Left forelimb (tissue), 1 donor: ENCODE measurements at regions not wholly inside any gene's neighbourhood (a gene's known extent, or its start where the extent isn't known, plus 50 kb on each side); places are given as distances from the start of the nearest gene placed in this dataset.
"Not testable (repeated sequence)": the region's sequence is repeated elsewhere in the genome, so short reads cannot be mapped to it uniquely, and the experiment has no call there.

Source experiments
- DNase-seq: peaks from one replicate; pipeline ENCODE4 v3.0.0-alpha.2; 2018; ENCODE audit warnings: low spot score

- DNase-seq, result no peak
Observed at GRCh38 chr17:53490447-53490968, 332.2 kb upstream of the KIF2B start.

GRCh38 chr17:53483704-53484103 is 339.0 kb upstream of the KIF2B start:
- DNase-seq, result no peak

DNA sequence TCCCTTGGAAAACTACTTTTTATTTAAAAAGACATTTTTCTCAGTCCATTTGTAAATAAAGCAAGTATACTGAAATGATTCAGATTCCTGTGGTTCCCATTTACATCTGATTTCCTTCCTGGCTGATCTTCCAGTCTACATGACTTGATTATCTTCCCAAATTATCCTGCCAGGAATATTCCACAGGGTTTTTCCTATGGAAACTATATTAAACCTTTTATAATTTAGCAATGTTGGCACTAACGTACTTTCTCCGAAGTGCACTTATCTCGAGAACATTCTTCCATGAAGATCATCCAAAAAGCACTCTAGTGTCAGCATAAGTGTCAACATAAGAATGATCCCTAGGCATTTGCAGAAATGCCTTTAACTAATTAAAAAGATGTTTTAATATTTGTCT is 347.7 kb upstream of the KIF2B start:
- no peak for DNase-seq

DNA sequence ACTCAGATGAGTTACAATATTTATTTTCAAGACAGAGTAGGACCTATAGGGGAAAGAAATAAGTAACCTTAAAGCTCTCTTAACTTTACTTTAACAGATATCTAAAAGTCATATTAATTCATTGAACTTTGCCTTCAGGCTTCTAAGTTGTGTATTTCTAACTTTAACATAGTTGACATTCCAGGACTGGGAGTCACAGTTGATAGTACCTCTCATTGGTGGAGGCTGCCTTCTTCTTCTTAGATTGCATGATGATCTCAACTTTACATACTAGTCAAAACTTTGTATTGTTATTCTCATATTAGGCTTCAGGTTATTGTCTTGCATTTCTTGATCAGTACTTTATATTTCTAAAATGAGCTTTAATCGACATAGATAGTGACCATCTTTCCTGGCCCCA is 350.1 kb upstream of the KIF2B start:
- DNase-seq, result no peak

DNA sequence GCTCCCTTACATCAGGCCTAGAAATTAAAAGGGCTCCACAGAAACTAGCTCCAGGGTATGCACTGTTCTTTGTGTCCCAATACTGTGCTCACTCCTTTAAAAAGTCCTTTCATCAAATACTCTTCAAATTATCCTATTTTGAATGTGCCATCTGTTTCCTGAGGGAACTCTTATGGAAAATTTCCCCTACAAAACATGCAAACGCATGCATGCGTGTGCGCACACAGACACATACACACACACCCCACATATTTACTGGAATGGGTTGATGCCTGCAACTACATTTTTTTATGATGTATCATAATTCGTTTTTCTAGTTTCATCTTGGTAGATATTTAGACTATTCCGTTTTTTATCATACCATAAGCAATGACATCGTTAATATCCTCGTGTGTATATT is 351.2 kb upstream of the KIF2B start:
- DNase-seq, result no peak

GRCh38 chr17:53470626-53471025 is 352.1 kb upstream of the KIF2B start:
- no peak for DNase-seq

GRCh38 chr17:53466733-53467132 is 356.0 kb upstream of the KIF2B start:
- DNase-seq, result no peak

- not testable (repeated sequence) for DNase-seq
Observed at GRCh38 chr17:53464396-53464795, 358.3 kb upstream of the KIF2B start.

GRCh38 chr17:53463363-53463762 is 359.4 kb upstream of the KIF2B start:
- no peak for DNase-seq

DNA sequence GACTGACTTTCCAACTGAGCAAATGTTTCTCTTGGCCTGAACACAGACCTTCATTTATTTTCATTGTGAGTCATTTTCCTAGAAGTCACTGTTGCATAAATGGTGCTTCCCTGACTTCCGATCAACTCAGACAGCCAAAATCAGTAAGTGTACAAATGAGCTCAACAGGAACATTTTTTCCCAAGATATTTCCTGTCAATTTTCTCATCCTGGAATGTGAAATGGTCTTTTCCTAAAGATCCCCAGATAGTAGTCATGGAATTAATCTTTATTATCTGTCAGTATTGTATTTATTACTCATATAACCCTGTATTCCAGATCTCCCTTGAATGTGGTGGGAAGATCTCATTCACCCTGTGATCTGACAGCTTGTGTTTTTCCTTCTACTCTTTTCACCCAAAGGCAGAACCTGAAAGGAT is 360.3 kb upstream of the KIF2B start:
- DNase-seq, result no peak

GRCh38 chr17:53455943-53456342 is 366.8 kb upstream of the KIF2B start:
- DNase-seq, result not testable (repeated sequence)

- DNase-seq, result no peak
Observed at GRCh38 chr17:53454337-53454736, 368.4 kb upstream of the KIF2B start.

DNA sequence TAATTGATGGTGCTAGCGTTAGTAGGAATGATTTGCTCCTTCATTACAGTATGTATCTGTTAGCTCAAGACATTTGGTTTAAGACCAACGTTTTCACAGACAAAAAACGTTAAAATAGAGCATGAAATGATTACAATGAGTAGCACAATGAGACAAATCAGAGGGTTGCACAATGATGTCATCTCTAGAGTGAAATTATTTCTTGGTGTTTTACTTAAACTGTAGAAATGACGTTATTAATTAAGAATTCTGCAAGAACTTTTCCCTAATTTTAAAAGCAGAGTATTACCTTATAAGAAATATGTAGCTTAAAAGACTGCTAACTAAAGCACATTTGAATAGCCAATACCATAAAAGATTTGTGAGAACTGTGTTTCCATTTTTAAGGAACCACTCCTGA is 373.4 kb upstream of the KIF2B start:
- DNase-seq, result no peak

GRCh38 chr17:53428913-53429312 is 393.8 kb upstream of the KIF2B start:
- no peak for DNase-seq

GRCh38 chr17:53426505-53426904 is 396.2 kb upstream of the KIF2B start:
- DNase-seq, result no peak

DNA sequence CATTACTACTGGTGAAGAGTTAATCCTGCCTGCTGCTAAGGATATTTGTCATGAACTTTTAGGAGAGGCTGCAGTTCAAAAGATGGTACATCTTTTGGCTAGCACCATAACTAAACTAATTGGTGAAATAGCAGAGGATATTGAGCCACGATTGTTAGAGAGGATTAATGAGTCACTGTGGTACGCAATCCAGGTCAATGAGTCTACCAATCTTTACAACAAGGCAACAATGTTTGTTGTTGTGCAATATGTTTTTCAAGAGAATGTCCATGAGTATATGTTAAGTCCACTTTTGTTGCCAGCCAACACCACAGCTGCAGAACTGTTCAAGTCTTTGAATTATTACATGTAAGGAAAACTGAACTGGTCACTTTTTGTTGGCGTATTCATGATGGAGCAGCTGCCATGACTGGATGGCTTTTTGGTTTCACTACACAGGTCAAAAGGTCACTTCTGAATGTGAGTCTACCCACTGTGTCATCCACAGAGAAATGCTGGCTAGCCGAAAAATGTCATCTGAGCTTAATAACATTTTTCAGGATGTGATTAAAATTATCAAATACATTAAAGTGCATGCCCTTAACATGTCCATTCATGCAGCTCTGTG is 402.6 kb upstream of the KIF2B start:
- DNase-seq, result no peak

GRCh38 chr17:53409588-53409987 is 413.1 kb upstream of the KIF2B start:
- no peak for DNase-seq

- DNase-seq, result no peak
Observed at GRCh38 chr17:53406907-53407306, 415.8 kb upstream of the KIF2B start.

- DNase-seq, result no peak
Observed at GRCh38 chr17:53391197-53391596, 431.5 kb upstream of the KIF2B start.

DNA sequence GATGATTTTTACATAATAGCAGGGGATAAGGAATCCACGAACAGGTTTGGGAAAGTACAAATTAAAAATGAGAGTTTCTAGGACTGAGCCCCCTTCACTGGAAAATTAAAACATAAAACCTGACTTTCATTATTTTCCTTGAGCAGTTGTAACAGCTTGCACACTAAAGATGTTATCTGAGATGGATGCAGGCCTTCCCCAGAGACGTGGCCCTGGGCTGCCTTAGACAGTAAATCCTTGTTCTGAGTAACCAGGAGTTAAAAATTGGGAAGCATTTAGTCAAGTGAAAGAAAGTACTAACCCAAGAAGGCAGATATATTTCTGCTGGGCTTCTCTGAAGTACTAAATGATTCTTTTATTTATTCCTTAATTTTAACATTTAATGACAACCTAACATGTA is 432.2 kb upstream of the KIF2B start:
- DNase-seq, result no peak

DNA sequence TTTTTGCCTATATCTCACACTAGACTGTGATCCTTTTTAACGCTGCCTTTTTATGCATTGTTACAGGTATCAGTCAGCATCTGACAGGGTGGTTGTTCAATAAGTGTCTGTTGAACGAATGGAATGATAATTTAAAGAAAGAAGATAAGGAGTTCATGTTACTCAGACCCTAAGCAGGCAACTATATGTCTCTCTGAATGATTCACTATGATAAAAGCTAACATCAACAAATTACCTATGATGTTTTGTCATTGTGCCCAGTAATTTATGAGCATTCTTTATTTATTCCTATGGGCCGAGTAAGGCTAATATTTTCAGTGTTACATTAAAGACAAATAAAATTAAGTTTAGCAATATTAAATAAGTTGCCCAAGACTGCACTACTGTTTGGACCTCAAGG is 435.0 kb upstream of the KIF2B start:
- DNase-seq, result no peak

DNA sequence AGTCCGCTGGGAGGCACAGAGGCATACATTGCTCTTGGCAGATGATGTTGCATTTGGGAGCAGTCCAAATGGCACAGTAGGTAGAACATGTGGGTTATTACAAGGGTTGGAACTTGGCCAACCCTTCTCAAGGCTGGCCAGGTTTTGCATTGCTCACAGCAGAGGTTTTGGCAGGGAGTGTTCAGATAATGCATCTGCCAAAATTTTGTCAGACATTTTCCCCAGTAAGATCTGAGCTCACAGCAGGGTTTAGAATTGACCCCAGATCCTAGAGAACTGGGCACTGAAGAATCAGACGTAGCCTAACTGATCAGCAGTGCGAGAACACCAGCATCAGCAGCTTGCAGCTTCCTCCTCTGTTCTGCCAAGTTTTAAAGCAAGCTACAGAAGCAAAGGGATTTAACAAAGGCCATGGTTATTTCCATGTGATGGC is 468.8 kb upstream of the KIF2B start:
- DNase-seq, result no peak

GRCh38 chr17:53344778-53345177 is 477.9 kb upstream of the KIF2B start:
- no peak for DNase-seq

GRCh38 chr17:53336281-53336680 is 486.4 kb upstream of the KIF2B start:
- DNase-seq, result no peak
